GM19043 (cell line): ENCODE measurements at regions not wholly inside any gene's neighbourhood (a gene's known extent, or its start where the extent isn't known, plus 50 kb on each side); places are given as distances from the start of the nearest gene placed in this dataset.

Source experiments
- ATAC-seq: cut with Tn5 transposase; IDR thresholded peaks from one replicate; pipeline ENCODE4 v1.9.1; 2021; ENCODE audit warnings: low read depth; ENCODE audit not compliant: unreplicated experiment

DNA sequence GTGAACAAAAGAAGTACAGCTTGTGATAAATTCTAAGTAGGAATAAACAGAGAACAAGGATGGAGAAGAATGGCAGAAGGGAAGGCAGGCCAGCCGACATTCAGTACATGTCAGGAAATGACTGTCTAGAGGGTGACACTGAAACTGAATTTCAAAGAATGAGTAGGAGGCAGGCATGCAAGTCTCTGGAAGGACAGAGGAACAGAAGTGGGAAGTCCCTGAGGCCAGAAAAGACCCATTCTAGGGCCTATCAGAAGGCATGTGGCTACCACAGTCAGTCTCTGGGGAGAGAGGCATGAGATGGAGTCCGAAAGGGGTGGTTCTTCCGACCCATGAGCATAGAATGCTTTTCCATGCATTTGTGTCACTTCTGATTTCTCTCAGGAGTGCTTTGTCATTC, 243.5 kb upstream of the UBE2E2 start:
- peak; percentile 78 for ATAC-seq

DNA sequence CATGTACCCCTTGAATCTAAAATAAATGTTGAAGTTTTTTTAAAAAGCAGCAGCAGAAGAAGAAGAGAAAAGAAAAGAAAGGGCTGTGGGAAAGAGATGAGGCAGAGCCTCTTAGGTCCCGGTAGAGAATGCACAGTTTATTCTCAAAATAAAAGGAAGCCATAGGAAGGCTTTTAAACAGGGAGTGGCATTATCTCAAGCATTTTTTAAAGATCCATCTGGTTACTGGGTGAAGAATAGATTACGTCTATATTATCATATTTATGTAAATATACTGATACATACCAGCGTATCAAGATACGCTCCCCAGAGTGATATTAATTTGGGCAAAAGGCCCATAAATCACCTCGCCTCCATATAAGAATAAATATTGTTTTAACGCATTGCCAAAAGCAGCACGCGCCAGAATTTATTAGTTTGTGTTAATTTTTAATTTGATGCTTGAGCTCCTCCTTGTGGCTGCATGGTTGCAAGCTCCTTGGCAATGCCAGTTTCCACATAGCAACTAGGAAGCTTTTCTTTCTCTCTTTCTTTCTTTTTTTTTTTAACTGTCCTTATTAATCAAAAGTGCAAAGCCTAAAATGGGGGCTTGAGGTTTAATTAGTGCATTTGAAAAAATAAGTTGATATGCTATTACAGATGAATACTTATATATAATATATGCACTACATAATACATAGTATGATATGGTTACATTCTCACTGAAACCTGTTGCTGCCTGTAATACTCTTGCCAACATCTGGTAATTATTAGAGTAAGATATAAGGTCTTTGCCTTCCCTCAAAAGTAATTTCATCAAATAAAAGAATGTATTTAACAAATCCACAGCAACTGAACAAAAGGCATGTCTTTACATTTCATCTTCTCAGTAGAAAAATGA, 242.8 kb upstream of the UBE2E2 start:
- ATAC-seq = peak; percentile 48

DNA sequence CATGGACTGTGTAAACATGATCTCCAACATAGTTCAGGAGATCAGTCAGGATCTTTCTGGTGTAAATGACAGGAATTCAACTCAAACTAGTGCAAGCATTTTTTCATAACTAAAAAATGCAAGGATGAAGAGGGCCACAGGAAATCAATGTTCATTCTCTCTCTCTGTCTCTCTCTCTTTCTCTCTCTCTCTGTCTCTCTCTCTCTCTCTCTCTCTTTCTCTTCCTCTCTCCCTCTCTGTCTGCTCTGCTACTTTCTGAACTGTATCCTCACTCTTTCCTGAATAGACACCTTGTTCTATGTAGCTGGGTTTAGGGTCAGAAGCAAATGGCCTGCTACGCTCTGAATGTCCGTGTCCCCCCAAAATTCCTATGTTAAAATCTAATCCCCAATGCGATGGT, 240.9 kb upstream of the UBE2E2 start:
- no peak for ATAC-seq

DNA sequence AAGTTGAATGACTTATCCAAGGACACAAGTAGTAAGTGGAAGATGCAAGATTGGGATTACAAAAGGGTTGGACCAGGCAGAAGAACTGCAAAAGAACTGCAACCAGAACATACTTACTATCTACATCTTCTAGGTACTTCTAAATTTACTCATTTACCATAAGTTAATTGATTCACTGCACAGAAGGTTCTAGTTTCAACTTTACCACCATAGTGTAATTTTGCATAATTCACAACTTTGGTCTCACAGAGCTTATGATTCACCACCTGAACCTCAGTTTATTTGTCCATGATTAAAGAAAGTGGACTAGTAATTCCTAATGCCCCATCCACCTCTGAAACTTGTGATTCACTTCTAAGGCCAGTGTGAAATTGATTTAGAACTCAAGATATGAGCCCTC, 236.8 kb upstream of the UBE2E2 start:
- ATAC-seq = no peak

DNA sequence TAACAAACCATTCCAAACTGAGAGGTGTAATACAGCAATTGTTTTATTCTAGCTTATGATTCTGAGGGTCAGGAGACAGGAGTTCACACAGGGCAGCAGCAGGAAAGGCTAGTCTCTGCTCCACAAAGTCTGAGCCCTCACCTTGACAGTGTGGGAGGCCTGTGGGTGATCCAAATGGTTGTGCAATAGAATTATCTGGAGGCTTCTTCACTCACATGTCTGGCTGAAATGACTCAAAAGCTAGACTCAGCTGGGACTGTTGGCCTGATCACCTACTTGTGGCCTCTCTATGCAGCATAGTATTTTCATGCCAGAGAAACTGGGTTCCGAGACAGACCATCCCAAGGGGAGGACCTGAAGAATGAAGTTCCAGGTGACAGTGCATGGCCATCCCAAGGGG, 233.9 kb upstream of the UBE2E2 start:
- ATAC-seq = no peak

DNA sequence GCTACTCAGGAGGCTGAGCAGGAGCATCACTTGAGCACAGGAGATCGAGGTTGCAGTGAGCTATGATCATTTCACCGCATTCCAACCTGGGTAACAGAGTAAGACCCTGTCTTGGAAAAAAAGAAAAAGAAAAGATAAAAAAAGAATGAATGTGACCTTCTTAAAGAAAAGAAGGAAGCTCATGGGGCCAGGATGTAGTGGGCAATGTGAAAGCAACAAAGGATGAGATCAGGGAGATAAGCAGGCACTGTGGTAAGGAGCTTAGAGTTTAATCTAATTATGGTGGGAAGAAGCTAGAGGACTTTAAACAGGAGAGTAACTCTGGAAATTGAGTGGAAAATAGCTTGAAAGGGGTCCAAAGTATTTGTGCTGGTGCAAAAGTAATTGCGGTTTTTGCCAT, 231.6 kb upstream of the UBE2E2 start:
- ATAC-seq = no peak

DNA sequence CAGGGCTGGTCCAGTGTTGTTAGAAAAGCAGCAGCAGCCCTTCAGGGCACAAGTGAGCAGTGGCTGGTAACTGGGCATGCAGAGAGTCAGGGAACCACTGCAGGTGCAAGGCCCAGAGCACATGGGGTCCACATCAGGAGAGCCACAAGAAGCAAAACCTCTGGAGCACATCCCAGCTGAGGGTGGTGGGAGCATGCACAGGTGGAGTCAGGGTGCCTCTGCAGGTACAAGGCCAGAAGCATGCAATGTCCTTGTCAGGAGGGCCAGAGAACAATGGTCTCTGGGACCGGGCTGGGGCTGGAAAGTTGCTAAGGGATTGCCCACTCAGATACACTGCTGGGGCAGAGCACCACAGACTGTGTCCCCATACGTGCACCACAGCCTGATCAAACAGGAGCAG, 226.1 kb upstream of the UBE2E2 start:
- ATAC-seq = no peak

DNA sequence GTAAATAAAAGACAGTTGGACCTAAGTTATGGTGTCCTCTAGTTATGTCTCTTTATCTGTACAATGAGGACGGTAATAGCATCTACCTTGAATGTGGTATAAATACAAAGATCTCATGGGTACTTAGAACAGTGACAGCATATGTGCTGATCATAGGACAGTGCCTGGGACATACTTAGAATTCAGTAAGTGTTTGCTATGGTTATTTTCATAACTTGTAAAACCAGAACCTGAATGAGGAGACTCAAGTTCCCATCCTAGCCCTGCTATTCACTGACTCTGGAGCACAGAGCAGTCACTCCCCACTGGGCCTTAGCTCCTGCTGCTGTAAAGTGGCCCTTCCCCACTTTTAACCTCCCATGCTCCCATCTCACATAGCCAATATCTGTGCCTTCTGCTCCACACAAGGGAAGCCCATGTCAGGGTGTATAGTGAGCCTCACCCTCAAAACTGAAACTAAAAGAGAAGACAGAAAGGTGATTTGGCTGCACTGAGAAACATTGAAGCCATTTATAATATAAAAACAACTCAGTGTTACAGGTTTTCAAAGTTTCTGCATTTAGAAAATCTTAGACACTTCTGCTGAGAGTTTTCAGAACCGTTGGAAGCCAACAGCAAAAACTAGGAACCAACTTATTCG, 225.4 kb upstream of the UBE2E2 start:
- ATAC-seq = peak; percentile 56

DNA sequence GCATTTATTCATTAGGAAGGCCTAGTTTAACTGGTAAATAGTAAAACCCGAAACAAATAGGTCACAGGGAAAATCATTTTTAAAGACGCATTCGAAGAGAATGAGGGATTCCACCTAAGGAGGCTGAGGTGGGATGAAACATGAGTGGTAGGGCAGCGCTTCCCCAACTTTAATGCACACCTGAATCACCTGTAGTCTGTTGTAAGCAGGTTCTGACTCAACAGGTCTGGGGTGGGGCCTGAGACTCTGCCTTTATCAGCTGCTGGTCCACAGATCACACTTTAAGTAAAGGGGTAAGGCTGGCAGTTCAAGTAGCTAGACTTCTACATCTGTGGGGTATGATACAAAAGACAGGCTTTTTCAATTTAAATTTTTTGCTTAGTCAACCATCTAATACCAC, 223.5 kb upstream of the UBE2E2 start:
- ATAC-seq = no peak

DNA sequence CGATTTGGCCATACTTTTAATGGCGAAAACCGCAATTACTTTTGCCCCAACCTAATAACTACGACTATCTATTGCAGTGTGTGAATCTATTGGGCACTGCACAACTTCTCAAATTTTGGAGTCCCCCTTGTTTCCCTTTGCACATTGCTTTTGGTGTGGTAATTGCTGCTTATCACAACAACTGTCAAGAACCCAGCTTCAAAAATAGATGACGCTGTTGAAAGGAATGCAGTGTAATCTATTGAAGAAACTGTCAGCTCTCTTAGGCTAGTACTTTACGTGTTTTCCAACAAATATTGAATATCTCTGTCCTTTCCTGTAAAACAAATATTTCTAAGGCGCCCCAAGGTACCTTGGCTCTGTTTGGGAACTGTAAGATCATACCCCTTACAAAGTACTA, 222.8 kb upstream of the UBE2E2 start:
- ATAC-seq = no peak

DNA sequence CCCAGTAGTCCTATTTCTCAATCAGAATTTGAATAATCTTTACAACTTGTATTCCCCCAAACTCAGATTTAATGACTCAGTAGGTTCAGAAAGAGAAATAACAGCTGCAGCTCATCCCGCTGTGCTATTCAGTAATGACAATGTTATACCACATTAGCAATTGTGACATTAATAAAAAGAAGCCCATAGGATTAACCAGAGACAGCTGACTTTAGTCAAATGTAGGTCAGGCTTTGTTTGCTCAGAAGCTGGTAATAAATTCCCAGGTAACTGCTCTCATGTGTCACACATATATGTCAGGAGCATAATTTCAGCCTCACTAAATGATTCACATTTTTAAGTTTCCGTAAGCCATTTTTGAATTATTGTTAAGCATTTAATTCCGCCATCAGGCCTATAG, 222.0 kb upstream of the UBE2E2 start:
- no peak for ATAC-seq

DNA sequence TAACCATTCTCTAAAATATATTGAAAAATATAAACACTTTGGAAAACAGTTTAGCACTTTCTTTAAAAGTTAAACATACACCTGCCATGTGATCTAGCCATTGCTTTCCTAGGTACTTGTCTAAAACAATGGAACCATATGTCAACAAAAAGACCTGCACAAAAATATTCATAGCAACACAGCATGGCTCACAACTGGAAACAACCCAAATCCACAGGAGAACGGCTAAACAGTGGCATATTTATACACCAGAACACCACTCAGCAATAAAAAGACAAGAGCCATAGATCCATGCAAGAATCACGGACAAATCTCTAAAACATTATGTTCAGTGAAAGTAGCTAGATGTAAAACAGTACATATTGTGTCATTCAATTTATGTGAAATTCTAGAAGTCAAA, 221.3 kb upstream of the UBE2E2 start:
- ATAC-seq = no peak

DNA sequence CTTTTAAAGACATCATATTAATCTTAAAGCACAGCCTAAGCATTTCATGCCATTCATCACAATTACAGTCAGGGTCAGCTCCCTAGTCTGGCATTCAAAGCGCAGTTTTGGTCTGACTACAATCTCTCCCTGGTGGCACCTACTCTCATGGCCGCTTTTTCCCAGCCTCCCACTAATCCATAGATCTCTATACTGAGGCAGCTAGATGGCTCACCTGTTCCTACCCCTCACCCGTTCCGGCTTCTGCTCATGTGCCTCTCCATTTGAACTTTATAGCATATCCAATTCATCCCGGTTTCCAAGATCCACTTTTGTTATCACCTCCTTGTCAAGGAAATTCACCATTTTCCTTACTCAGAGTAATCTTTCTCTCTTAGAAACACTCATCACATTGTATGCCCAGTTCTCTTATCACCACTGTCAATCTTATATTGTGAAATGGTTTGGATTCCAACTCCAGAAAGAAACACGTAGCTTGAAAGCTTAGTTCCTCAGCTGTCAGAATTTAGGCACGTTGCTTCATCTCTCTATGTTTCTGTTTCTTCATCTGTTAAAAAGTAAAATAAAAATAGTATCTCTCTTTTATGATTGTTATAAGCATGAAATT, 220.0 kb upstream of the UBE2E2 start:
- no peak for ATAC-seq

DNA sequence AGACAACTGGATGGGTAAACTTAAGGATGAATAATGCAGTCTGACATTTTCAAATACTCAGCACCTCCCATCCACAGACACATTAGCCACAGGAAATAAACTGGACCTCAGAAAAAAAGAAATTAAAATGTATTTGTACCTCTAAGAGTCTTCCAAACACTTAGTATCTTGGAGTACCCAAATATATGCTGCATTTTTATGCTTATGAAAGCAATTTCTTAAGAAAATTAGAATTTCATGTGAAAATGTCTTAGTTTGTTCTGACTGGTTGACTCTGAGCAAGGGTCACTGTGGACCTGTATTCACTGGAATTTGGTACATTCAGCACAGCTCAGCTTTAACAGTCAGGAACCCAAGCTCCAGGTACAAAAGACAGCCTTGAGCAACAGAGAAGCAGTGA, 216.2 kb upstream of the UBE2E2 start:
- ATAC-seq = no peak

DNA sequence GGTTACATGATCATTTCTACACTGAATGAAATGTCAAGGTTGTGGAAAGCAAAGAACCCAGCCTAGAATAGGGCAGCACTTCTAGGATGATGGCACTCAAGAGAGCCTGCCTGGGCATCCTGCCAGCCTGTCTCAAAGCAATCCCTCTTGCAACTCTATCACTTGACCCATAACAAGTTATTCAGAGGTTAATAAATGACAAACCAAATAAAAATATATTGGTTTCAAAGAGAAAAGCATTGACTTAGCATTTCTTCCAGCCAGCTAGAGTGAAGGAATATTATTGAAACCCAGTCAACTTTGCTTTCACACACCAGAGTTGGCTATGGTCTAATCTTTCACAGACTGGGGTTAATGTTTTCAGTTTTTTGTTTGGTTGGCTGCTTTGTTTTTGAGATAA, 214.6 kb upstream of the UBE2E2 start:
- no peak for ATAC-seq

DNA sequence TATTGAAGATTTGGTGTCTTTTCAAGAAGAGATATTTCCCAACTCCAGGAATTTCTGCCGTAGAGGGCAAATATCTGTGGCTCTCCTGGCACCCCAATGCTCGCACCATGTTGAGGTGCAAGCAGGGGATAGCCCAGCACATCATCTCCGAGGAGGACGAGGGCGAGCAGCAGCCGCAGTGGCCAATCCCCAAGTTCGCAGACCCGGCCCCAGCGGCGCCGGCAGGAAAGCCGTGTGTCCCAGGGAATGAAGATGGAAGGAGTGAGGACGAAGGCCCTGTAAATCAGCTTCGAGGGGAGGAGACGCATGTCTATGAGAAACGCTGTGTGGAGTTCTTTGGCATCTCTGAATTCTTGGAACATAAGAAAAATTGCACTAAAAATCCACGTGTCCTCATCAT, 213.4 kb upstream of the UBE2E2 start:
- ATAC-seq = no peak

DNA sequence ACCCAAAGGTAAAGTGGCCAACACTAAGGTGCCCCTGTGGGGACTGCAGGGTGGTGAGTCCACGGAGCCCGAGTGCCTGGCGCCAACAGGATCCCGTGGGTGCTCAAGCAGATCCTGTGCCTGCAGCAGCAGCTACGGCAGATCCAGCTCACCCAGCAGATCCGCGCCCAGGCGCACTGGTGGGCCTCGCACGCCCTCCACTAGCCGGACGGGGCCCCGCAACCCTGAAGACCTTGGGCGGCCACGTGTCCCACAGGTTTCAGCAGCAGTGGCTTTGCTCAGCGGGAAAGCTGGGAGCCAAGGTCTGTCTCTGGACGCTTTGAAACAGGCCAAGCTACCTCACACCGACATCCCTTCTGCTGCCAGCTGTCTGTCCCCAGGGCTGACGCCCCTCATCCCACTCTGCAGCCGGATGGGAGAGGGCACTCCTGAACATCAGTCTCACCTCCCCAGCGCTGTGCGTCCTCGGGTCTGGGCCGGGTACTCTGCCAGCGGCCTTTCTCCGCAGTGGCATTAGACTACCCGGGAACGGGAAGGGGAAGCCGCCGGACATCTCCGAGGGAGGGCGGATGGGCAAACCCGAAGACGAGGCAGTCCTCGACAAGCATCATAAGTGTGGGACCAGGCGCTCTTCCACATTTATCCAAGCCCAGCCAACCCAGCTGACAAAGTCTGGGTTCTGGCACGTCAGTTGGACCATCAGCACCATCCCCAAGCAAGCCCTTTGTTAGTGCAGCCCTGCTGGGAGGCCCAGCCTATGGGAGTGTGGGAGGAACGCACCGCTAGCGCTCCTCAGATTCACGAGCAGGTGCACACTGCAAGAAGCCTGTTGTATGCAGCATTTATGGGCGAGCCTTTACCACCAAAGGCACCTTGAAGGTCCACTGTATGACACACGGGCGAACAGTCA, 212.6 kb upstream of the UBE2E2 start:
- no peak for ATAC-seq

DNA sequence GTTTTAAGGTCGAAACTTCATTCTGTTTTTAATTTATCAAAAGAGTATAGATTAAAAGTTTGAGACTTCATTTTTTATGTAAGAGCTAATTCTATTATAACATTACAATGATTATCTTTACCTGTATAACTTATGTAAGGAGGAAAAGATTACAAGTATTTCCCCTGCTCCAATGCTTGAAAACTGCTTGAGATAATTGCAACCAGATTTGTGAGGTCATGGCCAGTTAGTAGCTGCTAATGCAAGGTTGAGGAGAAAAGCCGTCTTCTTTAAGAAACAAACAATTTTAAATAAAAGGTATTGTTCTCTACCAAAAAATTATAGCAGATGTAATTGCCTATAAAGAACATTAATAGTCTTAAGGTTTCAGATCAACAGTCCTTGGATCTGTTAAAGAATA, 208.3 kb upstream of the UBE2E2 start:
- no peak for ATAC-seq

DNA sequence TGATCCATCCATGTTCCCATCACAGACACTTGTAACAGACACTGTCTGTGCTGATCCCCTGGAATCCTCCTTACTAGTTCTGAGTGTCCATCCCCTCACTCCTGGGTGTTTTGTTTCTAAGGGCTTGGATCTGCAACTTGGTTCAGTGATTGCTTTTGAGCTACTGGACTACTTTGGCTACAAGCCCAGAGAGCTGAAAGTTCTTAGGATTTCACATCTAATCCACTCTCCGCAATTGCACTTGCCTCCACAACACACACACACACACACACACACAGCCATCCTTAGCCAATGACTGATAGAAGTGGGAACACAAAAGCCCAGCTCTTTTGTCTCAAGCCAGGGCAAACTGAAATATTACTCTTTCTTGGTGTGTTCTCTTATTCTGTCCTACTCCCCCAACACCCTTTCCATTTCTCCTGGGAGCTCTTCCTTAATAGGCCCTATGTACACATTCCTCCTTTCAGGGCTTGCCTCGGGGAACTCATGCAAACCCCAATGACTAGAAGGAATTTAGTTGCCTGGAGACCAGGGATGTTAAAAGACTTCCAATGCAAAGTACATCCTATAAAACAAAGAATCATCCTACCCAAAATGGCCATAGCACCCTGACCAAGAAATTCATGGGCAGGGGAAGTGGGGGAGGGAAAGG, 206.1 kb upstream of the UBE2E2 start:
- no peak for ATAC-seq

DNA sequence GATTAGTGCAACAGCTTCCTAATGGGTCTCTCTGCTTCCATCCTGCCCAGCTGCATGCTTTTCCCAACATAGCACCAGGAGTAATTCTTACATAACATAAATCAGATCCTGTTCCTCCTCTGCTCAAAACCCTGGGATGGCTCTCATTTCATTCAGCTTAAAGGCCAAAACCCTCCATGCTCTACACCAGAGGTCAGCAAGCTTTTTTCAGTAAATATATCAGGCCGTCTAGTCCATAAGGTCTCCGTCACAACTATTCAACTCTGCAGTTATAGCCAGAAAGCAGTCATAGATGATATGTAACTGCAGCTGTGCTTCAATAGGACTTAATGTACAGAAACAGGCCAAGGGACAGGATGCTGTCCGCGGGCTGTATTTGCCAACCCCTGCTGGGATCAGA, 202.8 kb upstream of the UBE2E2 start:
- no peak for ATAC-seq
